Medulla oblongata (tissue), 1 donor: ENCODE measurements at regions not wholly inside any gene's neighbourhood (a gene's known extent, or its start where the extent isn't known, plus 50 kb on each side); places are given as distances from the start of the nearest gene placed in this dataset.
"Not testable (repeated sequence)": the region's sequence is repeated elsewhere in the genome, so short reads cannot be mapped to it uniquely, and the experiment has no call there.

Source experiments
- DNase-seq: peaks from one replicate; pipeline ENCODE4 v3.0.0-alpha.2; 2015; ENCODE audit errors: extremely low spot score

DNA sequence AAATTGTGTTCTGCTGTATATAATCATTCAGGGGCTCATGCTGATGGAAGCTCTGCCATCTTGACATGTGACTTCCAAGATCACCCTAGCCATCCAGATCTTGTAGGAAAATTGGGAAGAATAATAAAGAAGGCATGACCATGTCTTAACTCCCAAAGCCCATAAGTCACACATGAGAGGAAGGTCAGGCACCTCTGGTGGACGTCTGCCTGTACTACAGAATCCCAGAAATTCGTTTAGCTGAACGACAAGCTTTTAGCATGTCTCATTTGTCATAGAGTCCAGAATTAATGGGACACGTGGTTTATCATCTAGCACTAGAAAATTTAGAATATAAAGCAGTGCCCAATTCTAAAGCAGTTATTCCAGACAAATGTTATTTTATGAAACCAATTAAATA, 212.7 kb downstream of the CENPC start:
- no peak for DNase-seq

DNA sequence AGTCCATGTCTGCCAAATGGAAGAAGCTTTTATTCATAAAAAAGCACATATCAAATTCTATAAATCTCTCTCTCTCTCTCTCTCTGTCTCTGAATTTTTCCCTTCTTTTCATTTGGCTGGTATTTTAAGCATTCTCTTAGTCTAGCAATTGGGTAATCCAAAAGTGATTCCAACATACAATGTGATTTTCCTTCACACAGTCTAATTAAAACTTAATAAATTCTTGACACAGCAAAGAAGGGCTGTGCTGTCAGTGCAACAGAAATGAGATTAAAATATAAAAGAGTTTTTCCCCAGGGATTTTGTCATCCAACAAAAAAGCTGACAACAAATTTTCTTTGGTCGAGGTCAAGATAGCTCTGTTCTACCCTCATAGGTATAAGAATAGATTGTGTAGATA, 216.9 kb downstream of the CENPC start:
- no peak for DNase-seq

- no peak for DNase-seq
These were observed 217.4 kb downstream of the CENPC start for GRCh38 chr4:67328018-67328278.

GRCh38 chr4:67327245-67328017, 217.9 kb downstream of the CENPC start:
- DNase-seq = peak; percentile 81

GRCh38 chr4:67325791-67326190, 219.5 kb downstream of the CENPC start:
- DNase-seq = no peak

- DNase-seq = no peak
These were observed 224.7 kb downstream of the CENPC start for GRCh38 chr4:67320645-67321044.

DNA sequence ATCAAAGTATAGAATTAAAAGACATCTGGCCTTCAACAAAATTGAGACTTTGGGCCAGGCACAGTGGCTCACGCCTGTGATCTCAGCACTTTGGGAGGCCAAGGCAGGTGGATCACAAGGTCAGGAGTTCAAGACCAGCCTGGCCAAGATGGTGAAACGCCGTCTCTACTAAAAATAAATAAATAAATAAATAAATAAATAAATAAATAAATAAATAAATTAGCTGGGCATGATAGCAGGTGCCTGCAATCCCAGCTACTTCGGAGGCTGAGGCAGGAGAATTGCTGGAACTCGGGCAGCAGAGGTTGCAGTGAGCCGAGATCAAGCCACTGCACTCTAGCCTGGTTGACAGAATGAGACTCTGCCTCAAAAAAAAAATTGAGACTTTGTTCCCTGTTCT, 225.7 kb downstream of the CENPC start:
- DNase-seq = not testable (repeated sequence)

DNA sequence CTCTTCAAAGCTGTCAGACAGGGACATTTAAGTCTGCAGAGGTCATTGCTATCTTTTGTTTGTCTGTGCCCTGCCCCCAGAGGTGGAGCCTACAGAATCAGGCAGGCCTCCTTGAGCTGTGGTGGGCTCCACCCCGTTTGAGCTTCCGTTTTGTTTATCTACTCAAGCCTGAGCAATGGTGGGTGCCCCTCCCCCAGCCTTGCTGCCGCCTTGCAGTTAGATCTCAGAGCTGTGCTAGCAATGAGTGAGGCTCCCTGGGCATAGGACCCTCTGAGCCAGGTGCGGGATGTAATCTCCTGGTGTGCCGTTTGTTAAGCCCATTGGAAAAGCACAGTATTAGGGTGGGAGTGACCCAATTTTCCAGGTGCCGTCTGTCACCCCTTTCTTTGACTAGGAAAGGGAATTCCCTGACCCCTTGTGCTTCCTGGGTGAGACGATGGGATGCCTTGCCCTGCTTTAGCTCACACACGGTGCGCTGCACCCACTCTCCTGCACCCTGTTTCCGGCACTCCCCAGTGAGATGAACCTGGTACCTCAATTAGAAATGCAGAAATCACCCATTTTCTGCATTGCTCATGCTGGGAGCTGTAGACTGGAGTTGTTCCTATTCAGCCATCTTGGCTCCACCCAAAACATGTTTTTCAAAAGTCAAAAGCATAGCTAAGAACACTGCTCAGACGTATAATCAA, 244.7 kb downstream of the CENPC start:
- DNase-seq = not testable (repeated sequence)

DNA sequence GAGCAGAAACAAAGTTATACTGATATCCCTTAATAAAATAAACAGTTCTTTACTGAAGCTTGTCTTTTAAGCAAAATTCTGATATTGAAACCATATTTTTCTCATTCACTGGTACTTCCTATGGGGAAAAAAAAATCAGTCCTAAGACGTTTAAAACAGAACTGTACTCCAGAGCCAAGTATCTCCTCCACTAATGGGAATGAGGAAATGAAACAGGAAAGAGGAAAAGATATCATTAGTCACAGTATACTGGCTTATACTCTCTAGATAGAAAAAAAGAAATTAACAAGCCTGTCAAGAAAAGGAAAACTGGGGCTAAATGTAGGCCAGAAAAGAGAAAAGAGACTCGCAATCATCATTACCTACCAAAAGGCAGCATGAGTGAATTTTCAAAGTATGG, 252.7 kb downstream of the CENPC start:
- DNase-seq = no peak

DNA sequence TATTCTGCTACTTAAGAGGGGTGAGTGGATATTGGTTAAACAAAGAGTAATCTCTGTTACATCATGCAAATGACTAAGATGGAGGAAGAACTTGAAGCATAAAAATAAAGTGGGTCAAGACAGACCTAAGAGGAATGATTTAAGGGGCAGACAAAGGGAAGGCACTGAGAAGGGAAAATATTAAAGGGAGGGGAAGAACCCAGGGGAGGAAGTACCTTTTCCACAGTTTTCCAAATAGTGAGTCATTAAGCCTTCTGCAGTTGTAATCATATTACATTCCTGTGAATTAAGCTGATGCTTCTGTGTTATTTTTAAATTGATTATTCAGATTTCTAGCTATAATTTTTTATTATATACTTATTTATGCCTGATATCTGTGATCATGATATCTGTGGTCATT, 253.3 kb downstream of the CENPC start:
- DNase-seq = no peak

DNA sequence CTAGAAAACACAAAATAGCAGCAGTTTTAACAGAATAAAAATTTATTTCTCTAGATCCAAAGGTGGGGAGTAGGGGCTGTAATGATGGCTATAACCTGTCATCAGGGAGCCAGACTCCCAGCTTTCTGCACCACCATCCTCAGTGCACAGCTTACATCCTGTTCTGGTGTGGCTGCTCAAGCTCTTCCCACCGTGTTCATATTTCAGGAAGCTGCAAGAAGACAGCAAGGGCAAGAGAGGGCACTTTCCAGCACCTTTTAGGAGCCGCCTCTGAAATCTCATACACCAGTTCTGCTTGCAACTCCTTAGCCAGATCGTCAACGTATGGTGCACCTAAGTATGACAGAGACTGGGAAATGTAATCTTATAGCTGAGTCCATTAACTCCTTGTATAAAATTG, 253.7 kb downstream of the CENPC start:
- no peak for DNase-seq

DNA sequence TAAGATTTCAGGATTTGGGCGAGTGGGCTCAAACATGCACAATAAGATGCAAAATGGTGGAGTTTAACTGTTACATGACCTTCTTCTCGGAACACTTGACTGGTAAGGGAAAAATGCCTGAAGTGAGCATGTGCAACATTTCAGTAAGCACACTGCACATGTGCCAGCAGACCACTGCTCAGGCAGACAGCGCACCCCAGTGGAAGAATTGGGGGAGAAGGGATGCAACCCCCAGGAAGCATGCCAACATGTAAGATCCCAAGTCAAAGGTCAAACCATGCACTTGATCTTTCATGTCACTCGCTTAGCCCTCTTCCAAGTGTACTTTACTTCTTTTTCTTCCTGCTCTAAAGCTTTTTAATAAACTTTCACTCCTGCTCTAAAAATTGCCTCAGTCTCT, 256.3 kb downstream of the CENPC start:
- no peak for DNase-seq

DNA sequence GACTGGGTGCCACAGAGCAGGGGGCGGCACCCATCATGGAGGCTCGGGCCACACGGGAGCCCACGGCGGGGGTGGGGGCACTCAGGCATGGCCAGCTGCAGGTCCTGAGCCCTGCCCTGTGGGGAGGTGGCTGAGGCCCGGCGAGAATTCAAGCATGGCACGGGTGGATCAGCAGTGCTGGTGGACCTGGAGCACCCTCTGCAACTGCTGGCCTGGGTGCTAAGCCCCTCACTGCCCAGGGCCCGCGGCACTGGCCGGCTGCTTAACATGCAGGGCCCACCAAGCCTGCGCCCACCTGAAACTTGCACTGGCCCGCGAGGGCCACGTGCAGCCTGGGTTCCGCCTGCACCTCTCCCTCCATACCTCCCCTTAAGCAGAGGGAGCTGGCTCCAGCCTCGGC, 258.6 kb downstream of the CENPC start:
- DNase-seq = no peak

DNA sequence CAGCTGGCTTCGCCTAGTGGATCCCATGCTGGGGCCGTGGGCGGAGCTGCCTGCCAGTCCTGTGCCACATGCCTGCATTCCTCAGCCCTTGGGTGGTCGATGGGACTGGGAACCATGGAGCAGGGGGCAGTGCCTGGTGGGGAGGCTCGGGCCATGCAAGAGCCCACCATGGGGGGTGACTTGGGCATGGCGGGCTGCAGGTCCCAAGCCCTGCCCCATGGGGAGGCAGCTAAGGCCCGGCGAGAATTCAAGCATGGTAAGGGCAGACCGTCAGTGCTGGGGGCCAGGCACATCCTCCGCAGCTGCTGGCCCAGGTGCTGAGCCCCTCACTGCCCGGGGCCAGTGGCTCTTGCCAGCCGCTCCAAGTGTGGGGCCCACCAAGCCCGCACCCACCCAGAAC, 262.6 kb downstream of the CENPC start:
- no peak for DNase-seq

GRCh38 chr4:67275179-67275750, 270.0 kb downstream of the CENPC start:
- DNase-seq = no peak

DNA sequence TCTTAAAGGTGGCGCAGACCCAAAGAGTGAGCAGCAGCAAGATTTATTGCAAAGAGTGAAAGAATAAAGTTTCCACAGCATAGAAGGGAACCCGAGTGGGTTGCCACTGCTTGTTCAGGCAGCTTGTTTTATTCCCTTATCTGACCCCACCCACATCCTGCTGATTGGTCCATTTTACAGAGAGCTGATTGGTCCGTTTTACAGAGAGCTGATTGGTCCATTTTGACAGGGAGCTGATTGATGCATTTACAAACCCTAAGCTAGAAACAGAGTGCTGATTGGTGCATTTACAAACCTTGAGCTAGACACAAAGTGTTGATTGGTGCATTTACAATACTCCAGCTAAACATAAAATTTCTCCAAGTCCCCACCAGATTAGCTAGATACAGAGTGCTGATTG, 270.6 kb downstream of the CENPC start:
- DNase-seq = not testable (repeated sequence)

- DNase-seq = no peak
These were observed 271.6 kb downstream of the CENPC start for GRCh38 chr4:67273666-67274065.

DNA sequence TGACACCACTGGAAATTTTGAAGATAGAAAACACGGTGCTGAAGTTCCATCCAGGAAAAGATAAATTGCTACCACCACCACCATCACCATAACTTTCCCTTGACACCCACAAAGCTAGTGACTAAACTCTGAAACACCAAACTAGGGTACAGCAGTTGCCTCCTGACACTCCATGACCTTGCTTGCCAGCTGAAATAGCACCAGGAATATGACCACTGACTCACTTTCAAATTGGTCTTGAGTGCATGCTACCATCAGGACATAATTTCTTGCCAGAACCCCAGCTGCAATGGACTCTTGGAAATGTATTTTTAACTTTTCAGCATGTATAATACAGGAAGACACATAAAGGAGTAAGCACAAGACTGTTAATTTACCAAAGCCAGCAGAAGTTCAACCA, 283.3 kb downstream of the CENPC start:
- DNase-seq = no peak

DNA sequence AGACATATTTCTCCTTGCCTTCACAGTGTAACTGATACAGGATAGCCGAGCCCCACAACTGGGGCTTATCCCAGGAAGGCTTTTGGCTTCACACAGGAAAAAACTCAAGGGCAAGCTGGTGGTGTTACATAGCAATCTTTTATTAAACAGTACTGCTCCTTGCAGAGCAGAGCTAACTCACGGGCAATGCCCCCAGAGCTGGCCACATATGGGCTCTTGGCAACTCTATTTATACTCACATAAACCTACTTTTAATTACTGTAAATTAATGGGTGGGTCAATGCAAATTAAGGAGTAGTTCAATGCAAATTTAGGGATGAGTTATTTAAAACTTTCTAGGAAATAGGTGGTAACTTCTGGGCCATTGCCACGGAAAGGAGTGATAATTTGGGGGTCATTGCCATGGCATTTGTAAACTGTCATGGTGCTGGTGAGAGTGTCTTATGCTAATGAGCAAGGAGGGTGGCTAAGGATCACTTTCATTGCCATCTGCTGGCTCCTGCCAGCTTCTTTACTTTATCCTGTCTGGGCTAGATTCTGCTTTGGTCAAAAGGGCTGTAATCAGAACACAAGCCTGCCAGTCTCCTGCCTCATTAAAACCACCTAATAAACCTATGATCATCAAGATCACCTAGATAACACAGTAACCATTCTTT, 288.8 kb downstream of the CENPC start:
- DNase-seq = no peak

- no peak for DNase-seq
These were observed 295.0 kb downstream of the CENPC start for GRCh38 chr4:67250131-67250896.

- no peak for DNase-seq
These were observed 308.5 kb downstream of the CENPC start for GRCh38 chr4:67236788-67237187.

- no peak for DNase-seq
These were observed 309.0 kb downstream of the CENPC start for GRCh38 chr4:67236318-67236717.
